GM13977 (cell line): ENCODE measurements at regions not wholly inside any gene's neighbourhood (a gene's known extent, or its start where the extent isn't known, plus 50 kb on each side); places are given as distances from the start of the nearest gene placed in this dataset.

Source experiments
- DNase-seq: peaks from one replicate; pipeline ENCODE4 v3.0.0; 2012; ENCODE audit warnings: low spot score
- CTCF ChIP-seq: IDR thresholded peaks from 2 replicates; pipeline ENCODE4 v1.5.1; 2012; ENCODE audit warnings: mild to moderate bottlenecking, control low read depth; ENCODE audit not compliant: insufficient read depth; ENCODE audit errors: extremely low read depth, missing control alignments
- in situ Hi-C: fragments of 300-500 bp; cut with MboI; formaldehyde crosslinking; loops from one replicate; pipeline ENCODE4 v1.12.0; 2022; ENCODE audit warnings: low sequenced_read_pairs, low pct_unique_long_range_greater_than_20kb, mixed read lengths, inconsistent platforms; ENCODE audit not compliant: unreplicated experiment

GRCh38 chr16:60310846-60311445 lies 1576.8 kb upstream of the GOT2 start:
- no peak for TF ChIP-seq CTCF
- in situ Hi-C loops: no loop called here
- DNase-seq: no peak

- DNase-seq: no peak
- TF ChIP-seq CTCF: no peak
- in situ Hi-C loops: no loop called here
Measured at GRCh38 chr16:60304720-60305119, 1570.6 kb upstream of the GOT2 start.

- in situ Hi-C loops: no loop called here
- no peak for DNase-seq
- TF ChIP-seq CTCF: no peak
Measured at GRCh38 chr16:60304066-60304465, 1570.0 kb upstream of the GOT2 start.

GRCh38 chr16:60302676-60303075 lies 1568.6 kb upstream of the GOT2 start:
- TF ChIP-seq CTCF: no peak
- in situ Hi-C loops: no loop called here
- no peak for DNase-seq

DNA sequence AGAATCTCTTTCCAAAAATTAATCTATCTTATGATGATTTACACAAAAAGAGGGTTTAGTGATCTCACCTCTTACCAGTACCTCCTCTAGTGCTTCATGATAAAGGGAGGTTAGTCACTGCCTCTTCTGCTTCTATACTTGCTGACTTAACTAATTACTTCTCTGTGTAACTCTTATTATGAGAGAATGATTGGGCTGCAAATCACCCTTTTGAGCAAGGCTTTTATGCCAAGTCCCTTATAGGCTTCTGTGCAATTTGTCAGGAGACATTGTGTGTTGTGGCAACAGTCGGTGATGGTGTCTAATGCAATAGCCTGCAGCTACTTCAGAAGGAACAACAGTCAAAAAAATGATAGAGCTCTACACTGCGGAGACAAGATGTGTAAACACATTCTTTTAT lies 1568.1 kb upstream of the GOT2 start:
- in situ Hi-C loops: no loop called here
- no peak for TF ChIP-seq CTCF
- DNase-seq: no peak

DNA sequence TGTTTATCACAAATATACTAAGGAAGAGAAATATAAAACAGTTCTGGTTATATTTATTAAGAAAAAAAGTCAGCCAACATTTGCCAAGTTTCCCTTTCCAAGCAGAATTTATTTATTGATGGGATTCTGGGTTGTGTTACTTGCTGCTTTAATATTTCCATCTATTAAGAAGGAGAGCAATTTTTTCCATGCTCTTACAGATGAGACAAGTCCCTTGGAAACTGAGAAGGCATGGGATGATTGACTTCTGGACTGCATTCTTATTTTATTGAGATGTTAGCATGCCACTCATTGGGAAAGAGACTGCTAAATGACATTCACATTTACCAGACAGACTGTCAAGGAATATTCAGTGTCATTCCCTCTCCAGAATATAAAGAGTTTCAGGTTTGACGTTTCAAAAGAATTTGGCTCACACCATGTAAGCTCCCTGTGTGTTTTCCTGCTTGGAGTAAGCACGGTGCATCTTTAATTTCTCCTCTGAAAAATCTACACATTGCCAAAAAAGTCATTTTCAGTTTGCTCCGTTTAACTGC lies 1565.2 kb upstream of the GOT2 start:
- TF ChIP-seq CTCF: no peak
- in situ Hi-C loops: no loop called here

DNA sequence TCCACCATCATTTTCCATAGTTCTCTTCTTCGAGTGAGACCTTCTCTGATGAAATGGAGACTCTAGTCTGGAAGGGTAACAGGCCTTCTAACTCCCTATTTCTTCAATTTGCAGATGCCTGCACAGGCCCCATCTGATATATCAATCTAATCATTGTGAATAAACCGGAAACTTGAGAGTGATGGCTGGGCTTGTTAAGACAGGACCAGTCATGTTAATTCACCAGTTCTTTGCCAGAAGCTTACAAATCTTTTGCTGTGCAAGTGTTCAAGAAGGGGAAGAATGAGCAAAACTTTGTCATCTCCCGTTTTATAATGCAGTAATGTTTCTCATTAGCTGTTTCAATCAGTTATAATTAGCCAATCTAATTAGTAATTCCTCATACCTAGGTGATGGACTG lies 1561.3 kb upstream of the GOT2 start:
- no peak for TF ChIP-seq CTCF
- in situ Hi-C loops: no loop called here
- DNase-seq: no peak

More for the DNA sequence above, 1565.2 kb upstream of the GOT2 start:
- DNase-seq: no peak
